OCI-M2 (cell line): ENCODE measurements at regions not wholly inside any gene's neighbourhood (a gene's known extent, or its start where the extent isn't known, plus 50 kb on each side); places are given as distances from the start of the nearest gene placed in this dataset.

ENCODE experiments used
- DNase-seq: peaks from one replicate; lab custom pipeline; 2025; ENCODE audit not compliant: unreplicated experiment; lab: John Stamatoyannopoulos, UW

GRCh38 chr7:136807598-136807997 lies 60.9 kb upstream of the CHRM2 start:
- no peak for DNase-seq

- no peak for DNase-seq
Observed at GRCh38 chr7:136803028-136803427, 65.4 kb upstream of the CHRM2 start.

- no peak for DNase-seq
Observed at GRCh38 chr7:136783934-136784333, 84.5 kb upstream of the CHRM2 start.

GRCh38 chr7:136741941-136742340 lies 126.5 kb upstream of the CHRM2 start:
- no peak for DNase-seq

GRCh38 chr7:136728945-136729344 lies 139.5 kb upstream of the CHRM2 start:
- no peak for DNase-seq

- no peak for DNase-seq
Observed at GRCh38 chr7:136726460-136726859, 142.0 kb upstream of the CHRM2 start.

- no peak for DNase-seq
Observed at GRCh38 chr7:136717910-136718557, 150.4 kb upstream of the CHRM2 start.

- no peak for DNase-seq
Observed at GRCh38 chr7:136714062-136714461, 154.4 kb upstream of the CHRM2 start.

- DNase-seq = no peak
Observed at GRCh38 chr7:136710751-136711150, 157.7 kb upstream of the CHRM2 start.

- DNase-seq = no peak
Observed at GRCh38 chr7:136709876-136710275, 158.6 kb upstream of the CHRM2 start.

- no peak for DNase-seq
Observed at GRCh38 chr7:136702913-136703312, 165.5 kb upstream of the CHRM2 start.

GRCh38 chr7:136698977-136699376 lies 169.5 kb upstream of the CHRM2 start:
- DNase-seq = no peak

- no peak for DNase-seq
Observed at GRCh38 chr7:136698231-136698630, 170.2 kb upstream of the CHRM2 start.

GRCh38 chr7:136697271-136697670 lies 171.2 kb upstream of the CHRM2 start:
- DNase-seq = no peak

GRCh38 chr7:136693166-136694119 lies 175.0 kb upstream of the CHRM2 start:
- DNase-seq = no peak

GRCh38 chr7:136692221-136692620 lies 176.2 kb upstream of the CHRM2 start:
- DNase-seq = no peak

- DNase-seq = no peak
Observed at GRCh38 chr7:136688601-136689000, 179.9 kb upstream of the CHRM2 start.

GRCh38 chr7:136687693-136688322 lies 180.6 kb upstream of the CHRM2 start:
- DNase-seq = no peak

GRCh38 chr7:136685501-136686173 lies 182.8 kb upstream of the CHRM2 start:
- no peak for DNase-seq

GRCh38 chr7:136677471-136678365 lies 190.7 kb upstream of the CHRM2 start:
- DNase-seq = no peak
